ENCODE measurements at regions not wholly inside any gene's neighbourhood (a gene's known extent, or its start where the extent isn't known, plus 50 kb on each side); places are given as distances from the start of the nearest gene placed in this dataset.

DNA sequence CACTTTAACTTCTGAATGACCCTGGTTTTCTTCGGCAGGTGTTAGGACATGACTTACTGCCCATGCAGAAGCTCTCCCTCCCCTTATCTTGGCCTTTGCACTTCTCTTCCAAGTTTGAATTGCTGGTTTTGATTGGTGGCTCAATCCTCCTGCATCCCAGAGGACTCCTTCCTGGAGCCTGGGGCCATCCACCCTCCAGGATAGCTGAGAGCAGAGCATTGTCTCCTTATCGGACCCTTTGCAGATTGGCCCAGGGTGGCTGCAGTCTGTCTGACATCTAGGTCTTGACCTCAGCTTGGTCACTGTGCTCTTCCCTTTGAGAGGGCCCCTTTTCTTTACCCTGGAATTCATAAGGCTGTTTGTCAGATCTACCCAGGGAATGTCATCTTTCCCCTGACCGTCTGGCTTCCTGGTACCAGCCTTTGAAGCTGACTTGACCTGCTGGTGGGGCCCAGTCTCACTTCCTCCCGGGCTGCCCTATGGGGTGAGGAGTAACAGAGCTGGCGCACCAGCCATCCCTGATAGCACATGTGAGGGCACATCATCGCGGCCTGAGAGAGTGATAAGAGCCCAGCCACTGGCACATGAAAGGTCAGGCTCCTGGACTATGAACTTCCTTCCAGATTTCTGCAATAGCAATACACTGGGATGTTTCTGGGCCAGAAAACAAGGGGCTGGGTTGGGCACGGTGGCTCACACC is 172.9 kb upstream of the UBL3 start:
- no peak for DNase-seq (ENCODE audit: low spot score)
- TF ChIP-seq, protein P1, sequence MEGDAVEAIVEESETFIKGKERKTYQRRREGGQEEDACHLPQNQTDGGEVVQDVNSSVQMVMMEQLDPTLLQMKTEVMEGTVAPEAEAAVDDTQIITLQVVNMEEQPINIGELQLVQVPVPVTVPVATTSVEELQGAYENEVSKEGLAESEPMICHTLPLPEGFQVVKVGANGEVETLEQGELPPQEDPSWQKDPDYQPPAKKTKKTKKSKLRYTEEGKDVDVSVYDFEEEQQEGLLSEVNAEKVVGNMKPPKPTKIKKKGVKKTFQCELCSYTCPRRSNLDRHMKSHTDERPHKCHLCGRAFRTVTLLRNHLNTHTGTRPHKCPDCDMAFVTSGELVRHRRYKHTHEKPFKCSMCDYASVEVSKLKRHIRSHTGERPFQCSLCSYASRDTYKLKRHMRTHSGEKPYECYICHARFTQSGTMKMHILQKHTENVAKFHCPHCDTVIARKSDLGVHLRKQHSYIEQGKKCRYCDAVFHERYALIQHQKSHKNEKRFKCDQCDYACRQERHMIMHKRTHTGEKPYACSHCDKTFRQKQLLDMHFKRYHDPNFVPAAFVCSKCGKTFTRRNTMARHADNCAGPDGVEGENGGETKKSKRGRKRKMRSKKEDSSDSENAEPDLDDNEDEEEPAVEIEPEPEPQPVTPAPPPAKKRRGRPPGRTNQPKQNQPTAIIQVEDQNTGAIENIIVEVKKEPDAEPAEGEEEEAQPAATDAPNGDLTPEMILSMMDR (IDR thresholded peaks at IDR 0.05; ENCODE audit: extremely low read depth, missing control alignments) = no peak

DNA sequence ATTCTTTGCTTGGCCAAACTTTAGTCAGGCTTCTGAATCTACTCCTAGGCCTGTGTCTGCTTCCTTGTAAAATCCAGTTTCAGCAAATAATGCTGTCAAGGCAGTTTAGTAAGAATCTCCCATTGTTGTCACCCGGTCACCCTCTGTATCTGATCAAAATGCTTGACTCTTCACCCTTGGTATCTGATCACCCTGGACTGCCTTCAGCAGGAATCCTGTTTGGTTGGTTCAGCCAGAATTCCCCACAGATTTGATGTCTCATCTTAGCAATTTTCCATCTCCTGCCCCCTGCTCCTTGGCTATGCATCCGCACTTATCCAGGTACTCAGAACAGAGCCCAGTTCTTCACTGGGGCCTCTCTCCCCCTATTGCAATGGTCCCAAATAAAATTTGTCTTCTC is 172.4 kb upstream of the UBL3 start:
- no peak for DNase-seq (ENCODE audit: low spot score)
- TF ChIP-seq, protein P1 (IDR thresholded peaks at IDR 0.05; ENCODE audit: extremely low read depth, missing control alignments) = no peak

DNA sequence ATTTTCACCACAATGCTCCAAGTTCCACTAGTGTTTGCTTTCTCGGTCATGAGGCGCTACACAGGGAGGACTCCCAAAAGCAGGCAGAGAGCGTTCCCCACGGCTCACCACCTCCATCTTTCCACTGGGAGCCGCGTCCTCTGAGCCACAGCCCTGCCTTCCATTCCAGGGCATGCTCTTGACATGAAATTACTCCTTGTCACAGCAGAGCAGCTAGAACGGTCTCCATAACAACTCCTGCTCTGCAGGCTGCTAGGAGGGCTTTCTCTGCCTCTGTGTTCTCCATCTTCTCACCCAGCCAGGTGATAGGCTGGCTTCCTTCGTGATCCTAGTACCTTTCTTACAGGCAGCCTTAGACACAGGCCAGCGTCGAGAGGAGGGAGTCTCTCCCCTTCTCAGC is 171.8 kb upstream of the UBL3 start:
- no peak for DNase-seq (ENCODE audit: low spot score)
- TF ChIP-seq, protein P1 (IDR thresholded peaks at IDR 0.05; ENCODE audit: extremely low read depth, missing control alignments) = no peak

DNA sequence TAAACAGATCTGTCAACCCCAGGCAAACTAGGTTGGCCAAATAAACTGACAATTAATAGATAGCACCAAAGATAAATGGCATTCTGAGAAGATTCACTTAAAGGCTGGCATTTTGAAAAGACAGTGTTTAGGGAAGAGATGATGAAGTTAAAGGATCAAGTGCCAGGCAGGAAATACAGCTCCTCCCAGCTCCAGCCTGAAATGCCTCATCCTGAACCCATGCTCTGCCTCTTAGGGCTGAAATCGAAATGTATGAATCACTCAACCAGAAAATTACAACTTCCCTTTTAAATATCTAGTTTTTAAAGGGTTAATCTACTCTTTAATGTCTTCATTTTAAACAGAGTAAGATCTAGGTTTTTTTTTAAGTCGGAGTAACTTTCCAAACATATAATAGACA is 171.2 kb upstream of the UBL3 start:
- no peak for DNase-seq (ENCODE audit: low spot score)

DNA sequence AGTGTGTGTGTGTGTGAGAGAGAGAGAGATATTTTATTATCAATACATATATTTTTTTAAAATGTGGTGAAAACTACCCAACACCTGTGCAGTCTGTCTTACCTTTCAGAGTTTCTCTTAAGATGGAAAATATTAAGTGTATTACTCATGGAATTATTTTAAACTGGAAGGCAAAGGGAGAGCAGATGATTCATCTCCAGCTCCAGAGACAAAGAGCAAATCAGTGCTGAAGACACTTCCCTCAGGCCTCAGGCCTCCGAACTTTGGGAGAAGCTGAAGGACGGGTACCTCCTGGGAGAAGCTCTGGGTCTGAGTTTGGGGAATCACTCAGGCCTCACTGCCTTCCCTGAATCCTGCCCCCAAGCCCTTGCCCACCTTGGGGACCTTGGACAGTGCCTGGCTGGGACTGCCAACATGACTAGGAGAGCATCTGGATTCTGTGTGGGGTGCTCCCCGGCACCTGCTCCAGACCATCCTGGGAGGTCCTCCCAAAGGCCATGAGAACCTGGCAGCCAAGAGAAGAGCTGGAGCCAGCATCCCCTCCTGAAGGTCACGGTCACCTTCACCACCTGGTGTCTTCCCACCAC is 170.4 kb upstream of the UBL3 start:
- TF ChIP-seq, protein P1 (IDR thresholded peaks at IDR 0.05; ENCODE audit: extremely low read depth, missing control alignments) = no peak
- no peak for DNase-seq (ENCODE audit: low spot score)

More for the DNA sequence above, 171.2 kb upstream of the UBL3 start:
- TF ChIP-seq, protein P1 (IDR thresholded peaks at IDR 0.05; ENCODE audit: extremely low read depth, missing control alignments) = no peak

DNA sequence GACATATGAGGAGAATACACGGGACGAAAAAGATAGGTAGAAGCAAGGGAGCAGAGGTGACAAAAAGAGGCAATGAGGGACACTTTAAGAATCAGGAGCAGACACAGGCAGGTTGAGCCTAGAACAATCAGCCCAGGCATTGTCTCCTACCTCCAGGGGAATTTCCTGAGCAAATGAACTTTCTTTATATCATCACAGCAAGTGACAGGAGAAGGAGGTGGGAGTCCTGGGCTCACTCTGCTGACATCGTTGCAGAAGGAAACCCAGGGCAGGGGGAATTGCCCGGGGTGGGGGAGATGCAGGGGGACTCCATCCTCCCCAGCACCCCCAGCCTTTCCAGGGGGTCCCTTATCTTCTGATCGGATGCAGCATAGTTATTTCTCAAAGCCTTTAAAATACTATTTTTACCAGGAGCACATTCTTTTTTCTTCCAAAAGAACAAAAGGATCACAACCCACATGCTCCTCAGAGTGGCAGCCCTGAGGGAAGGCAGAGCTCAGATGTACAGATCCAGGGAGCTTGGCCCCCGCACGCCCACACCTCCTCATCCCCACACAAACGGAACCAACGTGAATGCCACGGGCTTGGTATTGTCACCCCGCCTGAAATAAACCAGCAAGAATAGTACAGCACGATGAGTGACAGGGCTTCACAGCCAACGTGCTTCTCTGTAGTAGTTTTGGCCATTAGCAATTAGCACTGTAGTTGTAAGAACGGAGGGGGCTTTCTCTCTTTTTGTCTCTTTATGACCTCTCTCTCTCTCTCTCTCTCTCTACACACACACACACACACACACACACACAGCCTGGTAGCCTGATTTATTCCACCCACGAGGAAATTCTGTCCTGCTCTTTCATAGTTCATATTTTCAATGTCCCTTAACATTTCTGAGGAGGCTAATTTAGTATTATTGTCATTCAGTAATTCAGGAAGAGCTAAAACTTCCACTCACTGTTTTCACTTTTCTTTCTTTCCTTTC is 169.5 kb upstream of the UBL3 start:
- TF ChIP-seq, protein P1 (IDR thresholded peaks at IDR 0.05; ENCODE audit: extremely low read depth, missing control alignments) = no peak
- DNase-seq (ENCODE audit: low spot score) = no peak

DNA sequence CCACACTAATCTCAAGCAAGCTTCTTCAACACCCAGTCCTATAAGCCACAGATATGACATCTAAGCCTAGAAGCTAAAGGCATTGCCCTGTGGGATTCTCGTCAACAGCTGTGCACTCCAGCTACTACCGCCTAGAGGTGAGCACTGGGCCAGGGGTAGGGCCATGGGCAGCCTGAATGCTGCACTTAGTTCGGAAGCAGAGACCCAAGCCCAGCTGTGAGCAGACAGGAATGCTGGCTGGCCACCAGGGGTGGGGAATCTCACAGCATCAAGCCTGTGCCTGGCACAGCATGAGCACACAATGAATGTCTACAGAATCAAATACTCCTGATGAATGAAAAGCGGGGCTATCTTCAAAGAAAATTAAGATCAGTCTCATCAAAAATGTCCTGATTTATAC is 167.5 kb upstream of the UBL3 start:
- no peak for DNase-seq (ENCODE audit: low spot score)
- TF ChIP-seq, protein P1 (IDR thresholded peaks at IDR 0.05; ENCODE audit: extremely low read depth, missing control alignments) = no peak
